HG03159 (cell line): ENCODE measurements at regions not wholly inside any gene's neighbourhood (a gene's known extent, or its start where the extent isn't known, plus 50 kb on each side); places are given as distances from the start of the nearest gene placed in this dataset.

Experiments used
- ATAC-seq: cut with Tn5 transposase; IDR thresholded peaks from one replicate; pipeline ENCODE4 v1.9.1; 2021; ENCODE audit warnings: mild to moderate bottlenecking, moderate library complexity; ENCODE audit not compliant: unreplicated experiment

DNA sequence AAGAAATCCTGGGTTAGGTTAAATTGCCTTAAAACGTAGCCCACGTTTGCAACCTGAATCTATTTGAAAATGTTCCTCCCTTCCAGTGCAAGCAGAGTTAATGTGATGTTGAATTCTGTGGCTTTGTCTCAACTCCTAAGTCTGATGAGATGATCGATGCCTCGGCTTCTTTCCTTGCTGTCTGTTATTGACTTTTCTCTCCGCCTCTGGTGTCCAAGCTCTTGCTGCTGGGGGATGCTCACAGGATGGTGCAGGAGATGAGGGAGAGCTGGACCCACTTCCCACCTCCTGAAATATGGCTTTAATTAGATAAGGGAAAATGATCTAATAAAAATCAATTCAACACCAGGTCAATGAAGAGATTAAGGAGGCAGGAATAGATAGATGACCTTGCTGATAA, 407.9 kb upstream of the RGMA start:
- no peak for ATAC-seq

GRCh38 chr15:93495799-93496637, 407.0 kb upstream of the RGMA start:
- no peak for ATAC-seq

DNA sequence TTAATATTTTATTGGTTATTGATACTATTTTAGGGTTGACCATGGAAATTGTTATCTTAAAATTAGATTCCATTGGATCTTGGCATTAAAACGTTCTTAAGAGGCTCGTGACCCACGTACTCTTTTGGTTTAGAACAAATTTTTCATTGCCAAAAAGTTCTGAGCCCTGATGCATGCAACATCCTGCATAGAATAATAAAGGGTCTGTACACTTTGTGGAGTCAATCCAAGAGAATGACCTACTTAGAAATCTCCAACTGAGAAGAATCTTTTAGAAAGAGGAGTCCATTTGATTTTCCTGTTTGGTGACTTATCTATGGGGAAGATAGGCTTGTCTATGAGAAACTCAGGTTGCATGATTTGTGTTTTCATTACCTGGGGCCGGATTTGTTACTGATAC, 404.2 kb upstream of the RGMA start:
- no peak for ATAC-seq

GRCh38 chr15:93491291-93491690, 402.3 kb upstream of the RGMA start:
- ATAC-seq, result no peak

GRCh38 chr15:93488296-93488713, 399.3 kb upstream of the RGMA start:
- no peak for ATAC-seq

GRCh38 chr15:93486407-93487117, 397.6 kb upstream of the RGMA start:
- no peak for ATAC-seq

DNA sequence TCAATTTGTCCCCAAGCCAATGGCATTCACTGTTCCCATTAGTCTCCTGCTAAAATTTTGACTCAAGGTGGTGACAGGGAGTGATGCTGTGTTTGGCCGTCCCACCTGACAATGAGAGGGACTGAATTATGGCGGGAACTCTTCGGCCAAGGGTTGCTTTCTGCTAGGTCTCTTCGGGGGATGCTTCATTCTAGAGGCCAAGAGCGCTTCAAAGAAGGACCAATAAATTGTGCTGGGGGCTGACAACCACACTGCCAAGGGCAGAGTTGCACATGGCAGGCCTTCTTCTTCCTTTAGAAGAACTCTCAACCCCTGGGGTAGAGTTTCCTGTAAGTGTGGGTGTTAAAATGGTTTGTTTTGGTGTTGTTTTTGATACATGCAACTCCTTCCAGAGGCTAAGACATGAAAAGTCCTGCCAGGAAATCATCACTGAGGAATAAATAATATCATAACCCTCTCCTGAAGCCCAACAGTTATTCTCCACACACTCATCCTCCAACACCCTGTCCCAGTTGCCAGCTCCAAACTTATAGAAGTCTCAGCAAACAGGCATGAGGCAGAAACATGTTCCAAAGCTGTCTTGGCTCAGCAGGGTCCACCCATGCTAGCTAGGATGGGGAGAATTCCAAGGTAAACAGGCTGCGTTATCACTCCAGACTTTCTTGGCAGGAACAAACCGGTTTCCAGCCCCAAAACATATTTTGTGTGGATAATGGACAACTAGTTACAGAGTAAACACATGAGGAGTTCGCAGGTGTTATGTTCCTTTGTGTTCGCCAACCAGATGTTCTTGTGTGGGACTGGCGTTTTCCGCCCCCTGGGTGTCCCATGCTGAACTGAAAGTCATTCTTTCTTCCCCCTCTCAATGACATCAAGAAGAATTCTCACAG, 396.7 kb upstream of the RGMA start:
- no peak for ATAC-seq

DNA sequence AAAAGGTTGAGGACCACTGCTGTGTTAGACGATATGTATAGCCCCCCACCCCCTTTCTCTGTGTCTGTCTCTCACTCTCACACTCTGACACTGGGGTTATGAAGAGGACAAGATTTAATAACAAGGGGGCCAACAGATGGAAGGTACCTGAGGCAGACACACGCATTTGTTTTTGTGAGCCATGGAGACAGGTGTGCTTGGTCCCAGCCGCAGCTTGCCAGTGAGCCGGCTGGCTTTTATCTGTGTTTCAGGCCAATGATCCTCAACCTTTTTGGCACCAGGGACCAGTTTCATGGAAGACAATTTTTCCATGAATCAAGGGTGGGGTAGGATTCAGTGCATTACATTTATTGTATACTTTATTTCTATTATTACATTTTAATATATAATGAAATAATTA, 394.9 kb upstream of the RGMA start:
- no peak for ATAC-seq

DNA sequence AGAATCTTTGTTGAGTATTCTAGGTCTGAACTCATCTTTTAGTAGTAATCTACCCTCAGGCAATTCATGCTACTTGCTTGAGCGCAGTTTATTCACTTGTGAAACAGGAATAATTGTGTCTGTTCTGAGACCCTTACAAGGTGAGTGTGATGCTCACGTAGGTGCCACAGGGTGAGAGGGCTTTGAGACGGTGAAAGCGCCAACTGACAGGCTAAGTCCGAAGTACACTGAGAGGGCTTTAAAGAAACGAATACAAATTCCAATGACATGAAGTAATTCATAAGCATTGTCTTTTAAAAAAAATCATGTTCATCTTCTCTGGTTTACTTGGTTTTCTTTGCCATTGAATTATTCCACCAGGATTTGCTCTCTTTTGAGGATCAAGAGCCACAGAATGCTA, 393.7 kb upstream of the RGMA start:
- ATAC-seq, result no peak

DNA sequence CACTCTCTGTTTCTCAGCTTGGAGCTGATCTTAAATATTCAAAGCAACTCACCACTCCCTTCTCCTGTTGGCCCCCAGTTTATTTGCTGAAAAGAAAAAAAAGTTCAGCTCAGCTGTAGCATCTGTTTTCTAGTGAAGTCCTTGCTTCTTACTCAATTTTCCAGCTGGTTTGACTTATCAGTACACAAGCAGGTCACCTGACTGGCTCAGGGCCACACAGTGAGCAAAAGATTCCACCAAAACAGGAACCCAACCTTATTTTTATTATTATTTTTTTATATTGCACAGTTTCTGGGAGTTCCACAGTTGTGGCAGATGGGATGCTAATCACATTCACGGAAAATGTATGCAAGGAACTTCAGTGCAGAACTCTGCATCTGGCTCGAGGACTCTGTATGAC, 390.7 kb upstream of the RGMA start:
- no peak for ATAC-seq

DNA sequence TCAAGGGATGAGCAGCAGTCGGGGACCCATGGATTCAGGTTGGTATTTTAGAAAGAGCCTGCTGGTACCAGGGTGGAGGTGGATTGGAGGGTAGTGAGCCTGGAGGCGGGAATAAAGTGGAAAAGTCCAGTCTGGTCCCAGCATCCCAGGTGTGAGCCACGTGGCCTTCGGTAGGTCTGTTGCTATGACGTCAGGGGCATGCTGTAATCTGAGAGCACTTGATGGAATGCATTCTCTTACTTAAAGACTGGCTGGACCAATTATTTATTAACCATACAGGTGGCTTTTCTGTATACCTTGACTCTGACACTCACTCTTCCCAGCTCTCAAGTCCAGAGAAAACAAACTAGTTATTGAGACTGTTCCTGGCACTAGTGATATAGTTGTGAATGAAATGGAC, 389.9 kb upstream of the RGMA start:
- ATAC-seq, result no peak

DNA sequence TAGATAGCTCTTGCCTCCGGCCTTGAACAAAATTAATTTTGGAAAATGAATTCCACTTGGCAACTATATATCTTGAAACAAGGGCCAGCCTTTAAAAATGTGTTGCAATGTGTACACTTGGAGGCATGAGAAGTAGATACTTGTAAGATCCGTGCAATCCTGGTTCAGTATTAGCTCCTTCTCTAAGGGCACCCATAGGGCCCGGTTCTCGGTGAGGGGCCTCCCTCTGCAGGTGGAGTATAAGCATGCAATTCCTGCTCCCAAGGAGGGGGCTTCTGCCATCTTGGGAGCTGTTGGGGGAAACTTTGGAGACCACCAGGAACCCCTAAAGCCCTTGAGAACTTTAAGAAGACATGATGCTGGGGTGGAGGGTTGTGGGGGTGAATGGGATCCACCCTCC, 388.7 kb upstream of the RGMA start:
- ATAC-seq, result no peak

DNA sequence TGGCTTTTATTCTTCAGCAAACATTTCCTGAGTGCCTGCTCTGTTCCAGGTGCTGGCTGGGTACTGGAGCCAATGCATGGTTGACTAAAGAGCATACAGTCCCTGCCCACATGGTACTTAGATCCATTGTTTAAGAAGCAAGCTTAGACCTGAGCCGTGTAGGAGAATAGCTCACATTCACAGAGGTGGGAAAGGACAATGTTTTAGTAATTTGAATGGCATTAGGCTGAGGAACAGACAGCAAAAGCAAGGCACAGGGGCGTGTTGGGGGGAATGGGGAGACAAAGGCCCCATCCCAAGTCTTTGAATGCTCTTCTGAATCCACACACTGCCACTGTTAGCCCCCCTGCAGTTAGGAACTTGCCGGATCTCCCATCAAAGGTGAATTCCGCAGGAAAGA, 388.2 kb upstream of the RGMA start:
- no peak for ATAC-seq

- no peak for ATAC-seq
Measured at GRCh38 chr15:93476491-93477177, 387.6 kb upstream of the RGMA start.

DNA sequence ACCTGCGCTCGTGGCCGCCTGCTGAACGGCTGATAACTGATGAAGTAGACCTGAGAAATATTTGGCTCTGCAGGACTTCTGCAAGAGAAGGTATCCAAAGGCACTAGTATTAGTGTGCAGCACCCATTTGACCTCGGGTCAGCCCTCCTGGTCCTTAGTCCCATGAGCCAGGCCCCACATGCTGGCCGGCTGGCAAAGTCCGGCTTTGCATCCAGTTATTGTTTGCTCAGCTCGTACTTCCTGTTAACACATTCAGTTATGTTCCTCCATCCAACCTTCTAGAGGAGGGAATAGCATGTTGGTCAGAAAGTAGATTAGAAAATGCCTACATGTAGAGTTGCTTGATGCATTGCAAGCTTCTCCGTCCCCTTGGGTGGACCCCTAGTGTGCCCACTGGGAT, 385.7 kb upstream of the RGMA start:
- no peak for ATAC-seq

DNA sequence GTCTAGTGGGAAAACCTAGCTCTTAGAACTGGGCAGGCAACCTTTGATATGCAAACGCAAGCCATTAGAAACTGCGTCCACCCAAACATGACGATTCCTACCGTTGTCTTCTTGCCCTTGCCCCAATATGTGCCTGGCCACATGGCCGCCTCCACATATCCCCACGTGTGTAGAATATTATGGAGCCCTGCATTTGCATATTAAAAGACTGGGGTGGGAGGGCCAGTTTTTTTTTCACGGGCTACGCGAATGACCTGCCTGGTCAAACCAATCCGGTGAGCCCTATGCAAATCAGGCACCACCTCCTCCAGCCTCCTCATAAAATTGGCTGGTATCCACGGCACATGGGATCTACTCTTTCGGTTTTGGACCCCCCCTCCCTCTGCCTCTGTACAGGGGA, 381.0 kb upstream of the RGMA start:
- no peak for ATAC-seq

- ATAC-seq, result no peak
Measured at GRCh38 chr15:93467337-93467736, 378.3 kb upstream of the RGMA start.

- ATAC-seq, result no peak
Measured at GRCh38 chr15:93466380-93466779, 377.4 kb upstream of the RGMA start.

DNA sequence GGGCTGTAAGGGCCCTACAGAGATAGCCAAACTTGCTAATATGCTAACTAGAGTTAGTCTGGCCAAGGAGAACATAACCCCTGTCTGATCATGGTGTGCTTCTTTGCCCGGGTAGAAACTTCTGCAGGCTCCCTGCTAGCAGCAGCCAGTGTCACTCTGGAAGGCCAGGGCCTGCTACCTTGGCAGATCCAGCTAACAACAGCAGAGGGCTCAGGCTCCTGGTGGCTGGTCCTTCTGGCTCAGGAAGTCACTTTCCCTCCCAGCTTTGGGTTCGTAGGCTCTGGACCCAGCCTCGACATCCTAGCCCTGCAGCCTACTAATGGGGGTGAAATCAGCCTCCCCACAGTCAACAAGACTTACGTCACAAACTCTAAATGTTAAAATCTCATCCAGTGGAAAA, 373.7 kb upstream of the RGMA start:
- ATAC-seq, result no peak

DNA sequence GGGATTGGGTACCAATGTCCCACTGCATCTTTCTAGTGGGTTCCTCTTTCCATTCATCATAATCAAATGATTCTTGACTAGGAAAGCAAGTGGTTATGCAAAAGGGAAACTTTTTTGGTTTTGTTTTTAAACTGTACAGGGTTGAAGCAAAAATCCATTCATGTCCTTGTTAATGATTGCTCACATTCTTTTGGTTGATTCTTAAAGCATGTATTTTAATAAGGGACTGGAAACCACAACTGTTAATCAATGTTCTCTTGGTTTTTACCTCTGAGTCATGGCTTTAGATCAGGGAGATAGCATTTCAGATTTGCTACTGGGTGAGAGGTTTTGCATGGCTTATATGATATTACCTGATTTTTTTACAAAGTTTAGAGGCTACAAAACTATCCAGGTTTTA, 371.7 kb upstream of the RGMA start:
- ATAC-seq, result peak; percentile 88

GRCh38 chr15:93459396-93459795, 370.4 kb upstream of the RGMA start:
- ATAC-seq, result no peak
